GM18951 (cell line): ENCODE measurements at regions not wholly inside any gene's neighbourhood (a gene's known extent, or its start where the extent isn't known, plus 50 kb on each side); places are given as distances from the start of the nearest gene placed in this dataset.

Source experiments
- POLR2A ChIP-seq: IDR thresholded peaks from 4 replicates; pipeline ENCODE4 v1.6.1; 2011; ENCODE audit warnings: mild to moderate bottlenecking; ENCODE audit not compliant: insufficient read length, insufficient read depth; ENCODE audit errors: extremely low read depth
- in situ Hi-C: fragments of 300-500 bp; cut with MboI; formaldehyde crosslinking; loops from one replicate; pipeline ENCODE4 v1.12.0; 2022; ENCODE audit warnings: low sequenced_read_pairs, mixed read lengths, inconsistent platforms; ENCODE audit not compliant: unreplicated experiment

DNA sequence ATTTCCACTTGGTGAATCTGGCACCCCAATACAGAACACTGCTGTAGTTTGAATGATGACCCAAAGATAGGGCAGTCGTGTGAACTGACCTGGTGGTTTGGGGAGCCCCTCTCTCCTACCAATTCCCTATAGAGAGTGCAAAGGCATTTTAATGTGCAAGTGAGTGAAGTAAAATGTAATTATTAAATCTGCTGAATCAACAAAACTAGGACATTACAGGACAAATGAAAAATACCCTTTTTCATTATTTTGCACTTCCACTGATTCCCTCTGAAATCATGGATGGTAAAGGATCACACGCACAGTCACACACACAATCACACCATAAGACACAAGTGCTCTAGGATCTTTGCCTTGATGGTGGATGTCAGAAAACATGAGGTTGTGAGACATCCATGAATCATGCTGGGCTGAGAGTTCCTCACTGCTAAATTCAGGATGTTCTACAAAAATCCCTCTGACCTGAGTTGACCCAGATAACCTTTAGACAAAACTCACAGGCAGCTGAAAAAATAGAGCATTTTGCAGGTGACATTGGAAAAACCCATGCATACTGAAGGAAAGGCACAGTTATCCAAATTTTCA is 197.4 kb downstream of the FBXO15 start:
- TF ChIP-seq POLR2A = no peak
- in situ Hi-C loops = no loop called here

DNA sequence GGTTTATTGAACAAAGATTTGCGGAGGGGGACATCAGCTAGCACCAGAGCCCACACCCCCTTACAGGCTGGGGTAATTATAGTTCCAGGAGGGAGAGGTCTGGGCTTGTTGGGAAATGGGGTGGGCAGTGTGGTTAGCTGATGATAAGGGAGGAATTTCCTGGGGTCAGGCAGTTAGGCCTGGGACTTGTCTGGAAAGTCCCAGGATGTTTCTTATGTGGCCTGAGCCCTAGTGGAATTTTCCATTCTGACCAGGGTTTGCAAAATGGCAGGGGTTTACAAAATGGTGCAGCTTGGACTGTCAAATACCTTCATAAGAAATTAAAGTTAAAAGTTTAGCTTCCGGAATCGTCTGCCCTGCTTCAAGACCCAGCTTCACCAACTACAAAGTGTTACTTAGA is 199.1 kb downstream of the FBXO15 start:
- in situ Hi-C loops = no loop called here
- TF ChIP-seq POLR2A = no peak

DNA sequence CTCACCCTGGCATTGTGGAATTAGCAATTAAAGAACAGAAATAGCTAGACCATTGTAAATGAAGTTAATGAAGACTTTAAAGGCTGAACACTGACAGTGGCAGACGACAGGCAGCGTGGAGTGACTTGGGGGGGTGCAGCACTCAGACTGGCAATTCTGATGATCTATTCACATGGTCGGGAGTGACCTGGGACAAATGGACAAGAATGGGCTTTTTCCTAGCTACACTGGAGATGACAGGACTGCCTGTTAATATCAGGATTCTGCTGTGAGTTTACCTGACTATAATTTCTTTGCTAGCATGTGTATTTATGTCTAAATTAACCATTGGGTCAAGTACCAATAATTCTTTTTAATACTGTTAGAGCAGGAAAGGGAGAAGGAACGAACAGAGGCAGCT is 199.6 kb downstream of the FBXO15 start:
- in situ Hi-C loops = no loop called here
- no peak for TF ChIP-seq POLR2A

DNA sequence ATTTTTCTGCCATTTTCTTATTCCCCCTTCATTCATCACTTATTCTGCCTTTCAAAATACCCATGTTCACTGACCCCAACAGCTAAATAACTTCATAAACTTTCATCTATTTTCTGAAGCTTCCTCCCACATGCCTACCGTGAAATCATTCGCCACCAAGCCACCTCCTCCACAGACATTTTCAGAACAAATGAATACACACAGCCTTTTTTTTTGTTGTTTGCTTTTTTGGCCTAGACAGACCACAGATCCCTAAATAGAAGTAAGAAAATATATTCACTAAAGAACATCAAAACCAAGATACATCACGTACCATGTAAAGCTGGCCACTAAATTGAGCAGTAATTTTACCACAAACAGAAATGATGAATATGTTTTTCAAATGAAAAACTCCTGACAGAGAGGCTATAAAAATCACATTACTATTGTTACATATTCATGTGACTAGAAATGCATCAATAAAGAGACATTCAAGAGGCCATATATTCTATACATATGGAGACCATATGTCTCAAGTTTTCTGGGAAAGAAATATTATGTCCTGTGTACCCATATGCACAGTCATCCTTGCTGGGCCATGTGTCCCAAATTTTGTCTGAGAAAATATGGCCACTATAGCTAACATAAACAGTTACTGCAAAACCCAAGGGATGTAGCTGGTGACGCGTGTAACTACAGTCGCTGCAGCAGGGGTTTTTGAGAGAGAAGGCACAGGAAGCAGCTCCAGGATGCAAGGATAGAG is 200.3 kb downstream of the FBXO15 start:
- in situ Hi-C loops = no loop called here
- TF ChIP-seq POLR2A = no peak

DNA sequence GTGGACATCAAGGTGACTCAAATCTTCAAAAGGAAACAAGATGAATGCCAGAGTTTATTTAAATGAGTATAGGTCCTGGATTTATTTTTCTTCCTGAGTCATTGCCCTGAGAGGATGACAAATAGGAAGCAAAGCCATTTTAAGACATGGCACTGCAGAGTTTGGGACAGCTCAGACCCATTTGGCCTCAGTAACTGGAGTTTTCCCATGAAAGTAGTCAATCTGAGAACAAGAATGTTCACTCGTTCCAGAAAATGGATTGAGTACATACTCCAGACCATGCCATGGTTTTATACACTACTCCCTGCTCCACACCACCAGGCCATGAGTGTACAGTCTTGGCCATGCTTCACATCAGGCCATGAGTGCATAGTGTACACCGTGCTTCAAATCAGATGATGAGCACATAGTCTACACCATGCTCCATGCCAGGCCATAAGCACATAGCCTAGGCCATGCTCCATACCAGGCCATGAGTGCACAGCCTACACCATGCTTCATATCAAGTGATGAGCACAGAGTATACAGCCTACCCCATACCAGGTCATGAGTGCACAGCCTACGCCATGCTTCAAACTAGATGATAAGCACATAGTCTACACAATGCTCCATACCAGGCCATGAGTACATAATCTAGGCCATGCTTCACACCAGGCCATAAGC is 202.4 kb downstream of the FBXO15 start:
- TF ChIP-seq POLR2A = no peak
- in situ Hi-C loops = no loop called here

DNA sequence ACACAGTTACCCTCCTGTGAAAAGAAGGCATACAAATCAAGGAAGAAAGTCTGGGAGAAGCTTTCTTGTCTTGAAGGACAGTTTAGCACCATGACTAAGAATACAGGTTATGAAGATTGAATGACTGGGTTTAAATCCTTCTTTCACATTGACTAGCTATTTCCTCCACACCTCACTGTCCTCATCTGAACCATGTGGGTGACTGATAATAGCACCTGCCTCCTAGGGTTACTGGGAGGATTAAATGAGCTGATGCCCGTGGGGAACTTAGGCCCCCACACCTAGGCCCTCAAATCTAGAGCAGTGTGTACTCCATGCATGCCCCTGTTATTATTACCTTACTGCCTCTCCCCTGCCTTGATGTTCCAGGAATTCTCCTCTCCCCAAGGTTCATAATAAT is 202.9 kb downstream of the FBXO15 start:
- TF ChIP-seq POLR2A = no peak
- in situ Hi-C loops = no loop called here

DNA sequence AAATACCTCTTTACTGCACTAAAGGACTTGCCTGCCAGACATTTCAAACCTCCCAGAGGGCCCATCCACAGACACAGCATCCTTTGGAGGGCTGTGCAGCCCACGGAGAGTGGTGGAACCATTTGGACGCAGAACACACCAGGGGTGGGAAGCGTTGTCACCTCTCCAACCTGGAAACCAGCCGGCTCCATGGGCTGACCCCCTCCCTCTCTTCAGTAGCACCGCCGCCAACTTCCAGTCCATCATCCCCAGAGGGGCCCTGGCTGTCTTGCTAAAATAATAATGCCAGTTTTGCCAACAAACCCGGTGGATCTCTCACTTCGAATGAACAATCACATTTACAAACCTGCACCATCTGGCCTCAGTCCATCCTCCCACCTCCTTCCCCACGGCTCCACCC is 203.9 kb downstream of the FBXO15 start:
- no peak for TF ChIP-seq POLR2A
- in situ Hi-C loops = no loop called here

DNA sequence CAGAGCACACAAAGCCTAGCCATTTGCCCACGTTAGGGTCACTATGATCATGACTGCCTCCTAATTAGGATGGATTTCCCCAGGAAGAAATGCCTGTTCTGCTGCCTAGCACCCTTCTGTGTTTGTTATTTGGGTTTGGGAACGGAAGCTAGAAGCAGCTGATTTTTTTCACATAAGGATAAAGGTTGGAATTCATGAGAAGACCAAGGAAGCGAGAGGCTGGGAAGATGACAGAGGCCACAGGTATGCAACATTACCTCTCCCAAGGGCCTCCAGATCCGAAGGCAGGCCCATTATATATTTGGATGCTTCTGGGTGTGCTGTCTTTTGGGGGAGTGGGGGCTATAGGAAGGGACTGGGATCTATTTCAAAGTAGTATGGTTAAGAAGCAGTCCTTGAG is 204.7 kb downstream of the FBXO15 start:
- TF ChIP-seq POLR2A = no peak
- in situ Hi-C loops = no loop called here

DNA sequence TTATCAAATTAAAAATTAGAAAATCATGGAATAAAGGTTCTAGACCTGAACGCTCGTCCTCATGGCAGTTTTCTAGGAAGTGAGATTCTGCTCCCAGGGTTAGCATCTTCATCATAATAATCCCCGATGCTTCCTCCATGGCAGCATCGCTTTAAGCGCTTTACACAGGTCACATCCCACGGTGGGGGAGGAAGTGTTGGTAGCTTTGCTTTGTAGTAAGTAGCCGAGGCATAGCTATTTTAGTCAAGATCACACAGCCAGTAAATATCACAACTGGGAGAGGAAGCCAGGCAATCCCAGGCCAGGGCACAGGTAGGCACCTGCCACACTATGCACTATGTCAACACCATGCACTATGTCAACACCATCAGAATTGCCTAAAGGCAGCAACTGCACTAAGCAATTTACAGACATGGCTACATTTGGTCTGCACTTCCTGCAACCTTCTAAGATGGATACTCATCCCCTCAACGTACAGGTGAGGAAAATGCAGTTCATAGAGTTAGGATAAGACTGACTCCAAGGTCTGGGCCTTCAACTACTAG is 205.5 kb downstream of the FBXO15 start:
- in situ Hi-C loops = no loop called here
- TF ChIP-seq POLR2A = no peak

DNA sequence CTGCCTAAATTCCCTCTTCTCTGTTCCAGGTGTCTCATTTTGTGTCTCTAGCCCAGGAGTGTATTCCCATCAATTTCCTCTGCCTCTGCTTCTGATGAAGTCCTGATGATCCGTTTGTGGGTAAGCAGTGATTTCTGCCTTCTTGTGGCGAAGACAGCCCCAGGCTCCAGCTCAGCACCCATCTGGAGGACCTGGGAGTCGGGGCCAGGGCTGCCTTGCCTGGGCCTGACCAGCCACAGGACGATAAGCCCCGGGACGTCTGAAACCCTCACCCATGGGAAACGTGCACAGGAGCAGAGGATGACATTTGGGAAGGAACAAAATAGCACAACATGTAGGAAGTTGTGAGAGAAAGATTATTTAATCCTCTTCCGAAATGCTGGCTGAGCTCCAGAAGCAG is 206.9 kb downstream of the FBXO15 start:
- in situ Hi-C loops = no loop called here
- TF ChIP-seq POLR2A = no peak

DNA sequence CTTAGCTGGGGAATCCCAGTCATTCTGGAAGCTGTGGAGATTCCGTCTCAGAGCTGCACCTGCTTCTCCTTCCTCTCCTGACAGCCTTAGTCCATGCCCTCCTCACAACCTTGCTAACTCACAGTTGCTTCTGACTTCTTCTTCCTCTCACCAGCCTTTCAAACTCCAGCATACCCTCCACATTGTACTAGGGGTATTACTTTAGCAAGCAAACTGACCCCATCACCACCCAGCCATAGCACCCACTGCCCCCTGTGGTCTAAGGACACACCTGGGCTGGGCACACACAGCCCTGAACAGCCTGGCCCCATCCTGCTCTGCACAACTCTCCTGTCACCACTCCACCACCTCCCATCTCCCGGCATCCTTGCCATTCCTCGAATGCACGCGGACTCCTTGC is 208.2 kb downstream of the FBXO15 start:
- in situ Hi-C loops = no loop called here
- TF ChIP-seq POLR2A = no peak

DNA sequence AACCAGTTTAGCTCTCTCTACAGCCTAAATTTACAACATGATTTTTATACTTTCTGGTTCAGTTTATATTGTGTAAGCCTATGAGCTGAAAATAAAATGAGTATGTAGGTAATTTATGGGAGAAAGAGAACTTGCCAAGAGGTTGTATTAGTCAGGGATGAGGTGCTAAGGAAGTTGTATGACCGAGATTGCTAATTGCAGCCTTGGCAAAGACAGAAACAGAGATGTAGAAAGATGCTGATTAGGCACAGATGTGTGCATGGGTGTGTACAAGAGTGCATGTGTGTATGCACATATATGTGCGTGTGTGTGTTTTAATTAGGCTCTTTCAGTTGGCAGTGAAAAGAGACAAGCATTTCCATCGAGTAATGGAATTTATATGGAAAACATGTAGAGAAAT is 213.9 kb downstream of the FBXO15 start:
- in situ Hi-C loops = no loop called here
- TF ChIP-seq POLR2A = no peak

DNA sequence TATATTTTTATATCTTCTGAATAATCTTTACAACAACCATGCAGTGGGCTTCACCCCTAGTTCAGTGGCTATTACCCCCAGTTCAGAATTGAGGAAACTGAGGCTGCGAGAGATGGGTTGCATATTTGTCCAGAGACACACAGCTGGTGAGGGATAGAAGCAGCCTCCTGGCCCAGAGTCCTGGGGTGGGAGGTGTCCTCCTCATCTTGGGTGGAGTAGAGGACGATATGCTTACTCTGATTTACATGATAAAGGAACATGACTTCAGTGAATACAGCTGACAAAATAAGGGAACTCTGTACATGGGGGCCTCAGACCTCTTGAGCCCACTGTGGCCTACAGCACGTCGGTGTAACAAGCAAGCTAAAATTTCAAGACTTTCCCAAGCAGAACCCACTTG is 214.7 kb downstream of the FBXO15 start:
- TF ChIP-seq POLR2A = no peak
- in situ Hi-C loops = no loop called here

DNA sequence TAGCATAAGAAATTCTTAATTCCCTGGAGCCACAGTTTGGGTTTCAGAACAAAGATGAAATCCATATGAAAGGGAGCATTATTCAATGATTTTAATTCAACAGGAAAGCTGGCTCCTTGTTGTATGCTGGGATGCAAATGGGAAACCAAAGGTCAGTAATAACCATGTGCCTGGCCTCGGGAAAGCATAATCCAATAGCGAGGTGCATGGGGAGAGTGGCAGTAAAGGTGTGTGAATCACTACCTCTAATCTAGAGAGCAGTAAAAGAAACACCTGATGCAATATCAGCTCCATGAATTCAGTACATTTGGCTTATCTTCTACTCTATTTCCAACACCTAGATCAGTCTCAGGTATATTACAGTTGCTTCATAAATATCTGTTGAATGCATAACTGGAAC is 220.1 kb downstream of the FBXO15 start:
- TF ChIP-seq POLR2A = no peak
- in situ Hi-C loops = no loop called here
